HG03571 (cell line): ENCODE measurements at regions not wholly inside any gene's neighbourhood (a gene's known extent, or its start where the extent isn't known, plus 50 kb on each side); places are given as distances from the start of the nearest gene placed in this dataset.
"Not testable (repeated sequence)": the region's sequence is repeated elsewhere in the genome, so short reads cannot be mapped to it uniquely, and the experiment has no call there.

ENCODE experiments used
- ATAC-seq: cut with Tn5 transposase; IDR thresholded peaks from one replicate; pipeline ENCODE4 v1.9.1; 2021; ENCODE audit not compliant: unreplicated experiment

GRCh38 chrX:46034868-46035267 lies 510.4 kb downstream of the ZNF674 start:
- ATAC-seq: no peak

- no peak for ATAC-seq
These were observed 515.4 kb downstream of the ZNF674 start for GRCh38 chrX:46029777-46030176.

- ATAC-seq: no peak
These were observed 528.9 kb downstream of the ZNF674 start for GRCh38 chrX:46016296-46016695.

GRCh38 chrX:46015653-46016052 lies 529.6 kb downstream of the ZNF674 start:
- no peak for ATAC-seq

- ATAC-seq: no peak
These were observed 552.7 kb downstream of the ZNF674 start for GRCh38 chrX:45992402-45993123.

- no peak for ATAC-seq
These were observed 558.2 kb downstream of the ZNF674 start for GRCh38 chrX:45986971-45987370.

GRCh38 chrX:45986081-45986480 lies 559.1 kb downstream of the ZNF674 start:
- no peak for ATAC-seq

GRCh38 chrX:45982958-45983727 lies 562.1 kb downstream of the ZNF674 start:
- ATAC-seq: not testable (repeated sequence)

- no peak for ATAC-seq
These were observed 564.5 kb downstream of the ZNF674 start for GRCh38 chrX:45980726-45981125.

- no peak for ATAC-seq
These were observed 569.6 kb downstream of the ZNF674 start for GRCh38 chrX:45975633-45976032.

GRCh38 chrX:45972636-45973035 lies 572.6 kb downstream of the ZNF674 start:
- no peak for ATAC-seq

GRCh38 chrX:45959567-45959966 lies 585.7 kb downstream of the ZNF674 start:
- ATAC-seq: no peak

GRCh38 chrX:45956191-45956870 lies 588.9 kb downstream of the ZNF674 start:
- ATAC-seq: no peak

- no peak for ATAC-seq
These were observed 589.6 kb downstream of the ZNF674 start for GRCh38 chrX:45955661-45956060.

GRCh38 chrX:45954026-45954425 lies 591.2 kb downstream of the ZNF674 start:
- ATAC-seq: no peak

- ATAC-seq: no peak
These were observed 593.2 kb downstream of the ZNF674 start for GRCh38 chrX:45952030-45952429.

GRCh38 chrX:45935408-45935807 lies 609.8 kb downstream of the ZNF674 start:
- ATAC-seq: no peak

GRCh38 chrX:45912316-45912715 lies 632.9 kb downstream of the ZNF674 start:
- ATAC-seq: no peak

- ATAC-seq: no peak
These were observed 637.4 kb downstream of the ZNF674 start for GRCh38 chrX:45907786-45908185.

GRCh38 chrX:45903781-45904201 lies 641.4 kb downstream of the ZNF674 start:
- no peak for ATAC-seq

GRCh38 chrX:45900766-45901615 lies 644.2 kb downstream of the ZNF674 start:
- ATAC-seq: no peak
